Iris pigment epithelial cell (primary cell): ENCODE measurements at regions not wholly inside any gene's neighbourhood (a gene's known extent, or its start where the extent isn't known, plus 50 kb on each side); places are given as distances from the start of the nearest gene placed in this dataset.
"Not testable (repeated sequence)": the region's sequence is repeated elsewhere in the genome, so short reads cannot be mapped to it uniquely, and the experiment has no call there.

Source experiments
- DNase-seq: peaks from one replicate; pipeline ENCODE4 v3.0.0-alpha.2; 2011; ENCODE audit warnings: low read depth

GRCh38 chr4:126592088-126592487 lies 1040.7 kb upstream of the INTU start:
- DNase-seq, result peak; percentile 18

GRCh38 chr4:126593626-126594025 lies 1039.1 kb upstream of the INTU start:
- DNase-seq, result no peak

DNA sequence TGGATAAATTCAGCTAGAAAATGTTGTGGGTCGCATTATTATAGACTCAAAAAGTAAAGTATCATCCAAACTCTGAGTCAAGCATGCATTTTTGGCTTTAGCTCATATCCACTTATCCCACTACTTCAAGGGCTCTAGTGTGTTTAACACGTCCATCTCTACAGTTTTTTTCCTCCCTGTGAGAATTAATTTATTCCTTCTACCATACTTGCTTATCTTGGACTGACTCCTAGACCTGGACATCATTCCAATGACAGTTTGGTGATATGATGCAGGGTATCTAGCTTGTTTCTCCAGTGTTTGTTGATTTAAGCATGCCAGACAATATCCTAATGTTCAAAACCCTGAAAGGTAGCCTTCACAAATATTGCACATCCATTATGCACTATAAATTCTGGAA lies 1037.1 kb upstream of the INTU start:
- no peak for DNase-seq

- peak; percentile 9 for DNase-seq
Observed at GRCh38 chr4:126599746-126600145, 1033.0 kb upstream of the INTU start.

GRCh38 chr4:126603210-126603609 lies 1029.5 kb upstream of the INTU start:
- no peak for DNase-seq

- DNase-seq, result no peak
Observed at GRCh38 chr4:126603825-126604224, 1028.9 kb upstream of the INTU start.

- DNase-seq, result peak; percentile 57
Observed at GRCh38 chr4:126604268-126604867, 1028.4 kb upstream of the INTU start.

DNA sequence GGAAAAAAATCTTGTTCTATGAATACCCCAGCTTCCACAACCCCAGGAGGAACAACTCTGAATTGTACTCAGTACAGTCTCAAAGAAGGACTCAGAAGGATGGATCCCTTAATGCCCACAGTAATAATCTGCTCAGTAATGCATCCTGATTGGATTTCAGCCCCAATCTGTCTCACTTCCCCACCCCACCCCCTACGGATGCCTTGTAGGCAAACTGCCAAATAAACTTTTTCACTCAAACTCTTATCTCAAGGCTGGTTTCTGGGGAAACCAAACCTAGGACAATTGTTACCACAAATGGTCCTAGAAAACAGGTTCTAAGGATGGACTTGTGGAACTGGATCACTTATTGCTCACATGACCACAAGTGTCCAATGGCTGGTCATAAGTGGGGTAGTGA lies 1021.8 kb upstream of the INTU start:
- no peak for DNase-seq

DNA sequence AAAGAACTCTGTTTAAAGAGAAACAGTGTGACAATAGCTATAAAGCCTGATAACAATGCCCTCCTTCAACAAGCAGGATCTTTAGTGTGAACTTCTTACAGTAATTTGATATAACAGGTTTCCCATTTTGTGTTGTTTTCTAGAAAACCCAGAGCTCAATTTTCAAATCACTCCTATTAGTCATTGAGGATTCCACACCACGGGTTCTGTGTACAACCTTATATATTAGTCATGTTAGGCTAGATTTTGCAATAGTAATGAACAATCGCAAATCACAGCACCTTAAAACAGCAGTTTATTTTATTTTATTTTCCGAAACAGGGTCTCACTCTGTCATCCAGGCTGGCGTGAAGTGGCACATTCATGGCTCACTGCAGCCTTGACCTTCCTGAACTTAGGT lies 1020.9 kb upstream of the INTU start:
- DNase-seq, result peak; percentile 77

- no peak for DNase-seq
Observed at GRCh38 chr4:126614356-126614855, 1018.4 kb upstream of the INTU start.

- DNase-seq, result no peak
Observed at GRCh38 chr4:126616795-126617194, 1016.0 kb upstream of the INTU start.

GRCh38 chr4:126627255-126627654 lies 1005.5 kb upstream of the INTU start:
- DNase-seq, result peak; percentile 48

- no peak for DNase-seq
Observed at GRCh38 chr4:126628933-126629332, 1003.8 kb upstream of the INTU start.

DNA sequence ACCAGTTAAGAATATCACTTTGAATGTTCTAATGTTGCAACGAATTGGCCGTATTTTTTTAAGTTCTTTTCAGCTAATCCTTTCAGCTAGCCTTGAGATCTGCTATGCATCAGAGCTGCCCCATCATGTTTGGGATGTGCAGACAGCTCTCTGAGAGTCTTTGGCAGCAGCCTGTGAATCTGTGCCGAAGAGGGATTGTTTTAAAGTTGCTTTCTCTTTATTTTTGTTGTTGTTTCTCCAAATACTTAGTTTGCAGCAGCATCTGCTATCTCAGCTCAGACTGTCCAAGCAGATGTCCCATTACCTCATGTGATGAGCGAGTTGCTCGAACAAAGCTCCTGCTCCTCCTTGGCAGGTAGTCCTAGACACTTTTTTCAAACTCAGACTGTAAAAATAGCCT lies 1002.5 kb upstream of the INTU start:
- peak; percentile 23 for DNase-seq

- no peak for DNase-seq
Observed at GRCh38 chr4:126633306-126633705, 999.5 kb upstream of the INTU start.

DNA sequence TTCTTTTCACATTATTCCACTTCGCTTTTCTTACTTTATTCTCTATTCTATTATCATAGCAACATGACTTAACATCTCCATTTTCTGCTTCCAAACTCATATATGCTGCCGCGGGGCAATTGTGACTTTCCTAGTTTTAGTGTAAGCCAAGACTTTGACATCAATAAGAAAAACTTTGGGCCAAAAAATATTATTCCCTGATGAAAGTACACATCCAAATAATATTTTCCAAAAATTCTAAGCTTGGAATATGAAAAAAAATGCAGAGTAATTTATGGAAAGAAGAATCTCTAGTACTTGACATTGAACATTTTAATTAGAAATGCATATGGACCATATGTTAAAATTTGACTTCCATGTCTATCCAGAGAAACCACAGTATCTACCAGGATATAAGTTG lies 995.1 kb upstream of the INTU start:
- DNase-seq, result no peak

- no peak for DNase-seq
Observed at GRCh38 chr4:126647320-126647719, 985.4 kb upstream of the INTU start.

DNA sequence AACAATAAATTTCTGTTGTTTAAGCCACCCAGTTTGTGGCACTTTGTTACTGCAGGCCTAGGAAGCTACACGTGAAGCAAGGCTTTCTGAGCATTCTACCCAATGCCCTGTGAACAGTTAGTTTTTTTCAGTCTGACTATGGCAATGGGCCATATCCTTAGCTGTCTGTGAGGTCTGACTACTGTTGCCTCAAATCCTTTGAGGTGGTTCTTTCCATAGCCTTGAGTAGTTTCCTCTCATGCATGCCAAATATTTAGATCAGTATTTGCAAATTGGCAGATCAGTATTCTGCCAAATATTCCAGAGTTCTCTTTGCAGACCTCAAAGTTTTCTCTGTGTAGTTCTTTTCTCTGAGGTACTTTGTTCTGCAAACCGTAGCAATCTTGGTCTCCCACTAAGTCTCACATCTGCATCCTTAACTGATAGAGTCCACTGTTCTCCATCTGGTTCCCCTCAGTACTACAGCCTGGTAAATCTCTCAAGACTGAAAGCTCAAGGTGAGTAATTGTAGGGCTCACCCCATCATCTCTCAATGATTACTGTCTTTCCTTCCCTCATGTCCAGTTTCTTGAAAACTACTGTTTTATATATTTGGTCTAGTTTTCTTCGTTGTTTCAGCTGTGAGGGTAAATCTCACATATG lies 984.9 kb upstream of the INTU start:
- DNase-seq, result peak; percentile 45

- DNase-seq, result no peak
Observed at GRCh38 chr4:126658411-126658810, 974.3 kb upstream of the INTU start.

DNA sequence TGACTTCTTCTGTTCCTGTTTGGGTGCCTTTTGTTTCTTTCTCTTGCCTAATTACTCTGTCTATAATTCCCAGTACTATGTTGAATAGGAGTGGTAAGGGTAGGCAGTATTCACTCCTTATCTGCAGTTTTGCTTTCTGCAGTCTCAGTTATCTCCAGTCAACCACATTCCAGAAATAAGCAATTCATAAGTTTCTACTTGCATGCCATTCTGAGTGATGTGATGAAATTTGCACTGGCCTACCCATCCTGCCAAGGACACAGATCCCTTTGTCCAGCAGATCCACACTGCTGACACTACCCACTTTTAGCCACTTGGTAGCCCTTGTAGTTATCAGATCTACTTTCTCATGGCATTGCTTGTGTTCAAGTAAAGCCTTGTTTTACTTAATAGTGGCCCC lies 971.6 kb upstream of the INTU start:
- peak; percentile 41 for DNase-seq

- no peak for DNase-seq
Observed at GRCh38 chr4:126664839-126665238, 967.9 kb upstream of the INTU start.

DNA sequence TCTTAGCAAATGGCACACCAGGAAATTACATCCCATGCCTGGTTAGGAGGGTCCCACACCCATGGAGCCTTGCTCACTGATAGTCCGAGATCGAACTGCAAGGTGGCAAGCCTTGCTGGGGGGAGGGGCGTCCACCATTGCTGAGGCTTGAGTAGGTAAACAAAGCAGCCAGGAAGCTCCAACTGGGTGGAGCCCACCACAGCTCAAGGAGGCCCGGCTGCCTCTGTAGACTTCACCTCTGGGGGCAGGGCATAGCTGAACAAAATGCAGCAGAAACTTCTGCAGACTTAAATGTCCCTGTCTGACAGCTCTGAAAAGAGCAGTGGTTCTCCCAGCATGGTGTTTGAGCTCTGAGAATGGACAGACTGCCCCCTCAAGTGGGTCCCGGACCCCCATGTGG lies 962.7 kb upstream of the INTU start:
- not testable (repeated sequence) for DNase-seq

GRCh38 chr4:126678618-126679017 lies 954.1 kb upstream of the INTU start:
- DNase-seq, result no peak

GRCh38 chr4:126679303-126679702 lies 953.5 kb upstream of the INTU start:
- DNase-seq, result no peak
